ENCODE measurements at regions not wholly inside any gene's neighbourhood (a gene's known extent, or its start where the extent isn't known, plus 50 kb on each side); places are given as distances from the start of the nearest gene placed in this dataset.
A peak's percentile ranks its signal among the peaks of the same experiment; 100 is the strongest.

DNA sequence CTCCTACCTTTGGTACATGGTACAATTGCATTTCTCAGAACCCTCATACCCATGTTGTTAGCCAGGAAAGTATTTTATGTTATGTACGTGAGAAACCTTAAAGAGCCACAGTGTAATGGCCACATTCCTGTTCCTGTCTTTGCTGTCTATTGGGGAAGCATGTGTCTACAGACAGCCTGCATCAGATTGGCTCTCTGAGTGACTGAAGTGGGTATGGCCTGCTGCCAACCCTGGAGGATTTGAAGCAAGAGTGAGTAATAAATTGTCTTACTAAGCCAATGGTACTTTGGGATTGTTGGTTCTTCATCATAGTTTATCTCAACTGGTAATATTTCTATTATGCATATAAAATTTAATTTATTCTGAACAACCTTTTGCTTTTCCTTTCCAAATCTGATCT, 574.1 kb downstream of the LMO7 start:
- DNase-seq (ENCODE audit: low read depth), result peak; percentile 26

GRCh38 chr13:76198568-76199163, 562.5 kb downstream of the LMO7 start:
- DNase-seq (ENCODE audit: low read depth), result no peak

DNA sequence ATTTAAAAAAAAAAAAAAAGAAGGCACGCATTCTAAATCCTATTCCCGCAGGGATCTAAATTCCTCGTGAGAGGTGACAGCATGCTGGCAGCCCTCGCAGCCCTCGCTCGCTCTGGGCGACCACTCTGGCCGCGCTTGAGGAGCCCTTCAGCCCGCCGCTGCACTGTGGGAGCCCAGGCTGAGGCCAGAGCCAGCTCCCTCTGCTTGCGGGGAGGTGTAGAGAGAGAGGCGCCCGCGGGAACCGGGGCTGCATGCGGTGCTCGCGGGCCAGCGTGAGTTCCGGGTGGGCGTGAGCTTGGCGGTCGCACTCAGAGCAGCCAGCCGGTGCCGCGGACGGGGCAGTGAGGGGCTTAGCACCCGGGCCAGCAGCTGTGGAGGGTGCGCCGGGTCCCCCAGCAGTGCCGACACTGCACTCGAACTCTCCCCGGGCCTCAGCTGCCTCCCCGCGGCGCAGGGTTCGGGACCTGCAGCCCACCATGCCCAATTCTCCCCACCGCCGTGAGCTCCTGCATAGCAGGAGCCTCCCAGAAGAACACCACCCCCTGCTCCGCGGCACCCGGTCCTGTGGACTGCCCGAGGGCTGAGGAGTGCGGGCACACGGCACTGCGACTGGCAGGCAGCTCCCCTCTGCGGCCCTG, 553.9 kb downstream of the LMO7 start:
- no peak for DNase-seq (ENCODE audit: low read depth)

- DNase-seq (ENCODE audit: low read depth), result no peak
Observed at GRCh38 chr13:76175961-76176725, 540.0 kb downstream of the LMO7 start.

GRCh38 chr13:76168661-76169060, 532.5 kb downstream of the LMO7 start:
- no peak for DNase-seq (ENCODE audit: low read depth)

- DNase-seq (ENCODE audit: low read depth), result no peak
Observed at GRCh38 chr13:76164290-76164689, 528.2 kb downstream of the LMO7 start.

DNA sequence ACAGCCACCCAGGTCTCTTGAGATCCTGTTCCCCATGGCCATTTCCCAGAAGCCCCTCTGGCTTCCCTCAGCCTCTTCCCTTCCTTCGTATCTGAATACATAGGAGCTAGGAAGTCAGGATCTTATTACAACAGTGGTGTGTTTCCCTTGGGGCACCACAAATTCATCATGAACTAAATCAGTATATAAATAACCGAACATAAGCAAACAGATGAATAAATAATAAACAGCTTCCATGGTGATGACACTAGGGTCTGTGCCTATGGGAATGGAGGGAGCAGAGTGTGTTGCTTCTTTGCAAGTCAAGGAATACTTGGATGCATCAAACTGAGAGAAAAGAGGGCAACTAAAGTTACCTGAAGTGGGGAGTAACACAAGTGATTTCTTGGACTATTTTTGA, 527.6 kb downstream of the LMO7 start:
- no peak for DNase-seq (ENCODE audit: low read depth)

- DNase-seq (ENCODE audit: low read depth), result no peak
Observed at GRCh38 chr13:76160961-76161925, 525.1 kb downstream of the LMO7 start.

DNA sequence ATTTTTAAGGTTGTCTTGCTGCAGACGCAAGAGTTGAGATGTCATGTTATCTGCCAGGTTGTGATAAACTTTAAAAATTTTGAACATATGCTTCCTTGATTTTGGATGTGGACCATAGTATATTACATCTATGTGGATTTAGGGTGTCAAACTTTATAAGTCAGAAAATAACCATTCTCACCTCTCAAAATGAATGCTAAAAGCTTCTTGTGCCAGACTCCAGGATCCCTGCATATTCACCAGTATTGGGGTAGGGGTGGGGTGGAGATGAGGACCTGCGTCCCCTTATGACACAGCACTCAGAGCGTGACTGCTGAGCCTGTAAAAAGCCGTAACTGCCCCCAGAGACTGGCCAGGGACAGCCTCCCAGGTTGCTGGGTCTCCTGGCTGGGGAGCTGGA, 524.4 kb downstream of the LMO7 start:
- no peak for DNase-seq (ENCODE audit: low read depth)

GRCh38 chr13:76157926-76158325, 521.8 kb downstream of the LMO7 start:
- no peak for DNase-seq (ENCODE audit: low read depth)

DNA sequence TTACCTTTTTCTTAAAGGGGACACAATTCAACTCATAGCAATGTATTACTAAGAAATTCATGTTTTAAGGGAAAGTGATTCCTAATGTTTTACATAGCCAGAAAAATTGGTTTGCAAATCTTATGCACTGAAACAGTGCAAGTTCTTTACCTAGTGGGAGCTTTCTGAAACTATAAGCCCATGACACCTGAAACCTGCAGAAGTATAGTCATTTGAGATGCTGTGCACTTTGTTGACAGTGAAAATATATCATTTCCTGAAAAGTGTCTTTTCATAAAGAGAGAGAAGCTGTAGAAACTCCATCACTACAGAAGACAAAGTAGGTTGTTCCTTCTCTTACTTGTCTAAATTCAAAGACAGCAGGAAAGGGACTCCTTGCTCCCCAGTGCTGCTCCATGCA, 517.1 kb downstream of the LMO7 start:
- DNase-seq (ENCODE audit: low read depth), result no peak

DNA sequence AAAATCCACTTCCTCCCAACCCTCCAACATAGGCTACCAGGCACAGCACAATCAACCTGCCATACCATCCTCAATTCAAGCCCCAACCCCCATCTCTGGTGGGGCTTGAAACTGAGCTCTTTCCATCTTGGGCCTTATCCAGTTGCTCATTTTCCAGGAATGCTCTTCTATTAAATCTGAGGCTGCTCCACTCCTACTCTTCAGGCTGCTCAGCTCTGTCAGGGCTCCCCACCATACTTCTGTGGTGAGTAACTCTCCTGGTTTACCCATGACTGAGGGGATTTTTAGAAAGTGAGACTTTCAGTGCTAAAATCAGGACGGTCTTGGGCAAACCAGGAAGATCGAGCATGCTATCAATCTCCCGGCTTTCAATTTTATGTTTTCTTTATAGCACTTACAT, 512.8 kb downstream of the LMO7 start:
- peak; percentile 54 for DNase-seq (ENCODE audit: low read depth)

DNA sequence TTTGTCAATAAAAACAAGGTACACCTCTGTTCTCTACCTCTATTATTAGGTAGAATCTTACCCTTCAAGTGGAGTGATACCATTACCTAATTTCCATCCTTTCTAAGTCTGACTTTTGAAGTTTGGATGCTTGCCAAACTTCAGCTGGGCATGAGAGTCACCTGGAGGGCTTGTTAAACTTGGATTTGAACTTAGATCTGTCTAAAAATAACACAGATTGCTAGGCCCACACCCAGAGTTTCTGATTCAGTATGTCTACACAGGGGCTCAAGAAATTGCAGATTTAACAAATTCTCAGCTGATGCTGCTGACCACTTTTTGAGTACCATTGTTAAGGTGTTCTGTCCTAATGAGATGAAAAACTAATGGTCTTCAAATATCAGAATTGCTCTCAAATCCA, 512.2 kb downstream of the LMO7 start:
- DNase-seq (ENCODE audit: low read depth), result no peak

DNA sequence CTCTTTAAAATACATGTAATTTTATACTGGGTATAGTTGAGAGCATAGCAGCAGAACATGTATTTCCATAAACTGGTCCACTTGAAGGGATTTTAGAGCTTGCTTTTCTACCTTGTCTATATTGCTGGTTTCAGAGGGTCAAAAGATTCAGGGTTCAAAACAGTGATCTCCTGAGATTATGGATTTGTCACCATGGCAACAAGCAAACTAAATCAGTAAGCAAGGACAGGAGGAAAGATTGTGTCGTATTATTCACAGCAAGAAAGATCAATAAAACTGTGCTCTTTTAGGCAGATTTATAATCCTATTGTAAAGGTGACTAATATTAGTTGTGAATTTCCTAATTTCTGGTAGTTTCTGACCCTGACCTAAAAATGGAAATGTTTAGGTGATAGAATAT, 496.4 kb downstream of the LMO7 start:
- DNase-seq (ENCODE audit: low read depth), result no peak

DNA sequence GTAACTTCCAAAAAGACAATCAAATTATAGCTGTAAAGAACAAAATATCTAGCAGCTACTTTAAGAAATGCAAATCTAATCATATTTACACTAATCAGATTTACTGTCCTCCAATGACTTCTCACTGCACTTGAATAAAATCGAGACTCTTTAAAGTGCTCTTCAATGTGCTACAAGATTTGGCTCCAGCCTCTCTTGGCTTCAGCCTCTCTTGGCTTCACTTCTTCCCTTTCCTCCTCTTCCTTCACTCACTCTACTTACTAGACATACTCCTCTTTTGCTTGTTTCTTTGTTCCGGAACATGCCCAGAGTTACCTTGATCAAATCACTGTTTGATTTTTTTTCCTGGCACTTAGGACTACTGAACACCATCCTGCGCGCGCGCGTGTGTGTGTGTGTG, 495.4 kb downstream of the LMO7 start:
- no peak for DNase-seq (ENCODE audit: low read depth)

DNA sequence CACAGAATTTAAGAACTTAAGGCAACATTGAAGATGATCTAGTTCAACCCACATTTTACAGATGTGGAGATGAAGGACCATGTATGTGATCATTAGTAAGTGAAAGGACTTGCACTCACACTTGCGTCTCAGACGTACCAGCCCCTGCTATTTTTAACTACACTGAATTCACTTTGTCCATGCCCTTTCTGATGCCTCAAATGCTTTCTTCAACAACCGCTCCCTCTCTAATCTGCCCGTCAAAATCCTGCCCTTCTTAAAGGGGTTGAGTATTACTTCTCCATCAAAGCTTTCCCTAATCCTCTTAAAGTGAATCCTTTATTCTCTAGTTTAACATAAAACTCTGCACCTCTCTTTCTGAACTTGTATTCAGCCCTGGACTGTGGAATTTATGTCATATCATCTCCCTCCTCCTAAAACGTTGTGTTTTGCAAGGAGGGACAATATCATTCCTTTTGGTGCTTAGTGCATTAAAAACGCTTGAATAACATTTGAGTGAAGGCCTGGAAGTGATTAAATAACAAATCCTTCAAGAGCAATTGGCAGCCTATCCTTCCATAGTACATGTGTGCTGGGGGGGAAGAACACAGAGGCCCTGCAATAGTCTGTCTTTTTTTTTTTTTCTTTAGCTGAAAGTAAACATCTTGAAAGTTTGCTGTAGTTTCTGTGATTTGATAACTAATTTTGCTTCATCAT, 493.3 kb downstream of the LMO7 start:
- DNase-seq (ENCODE audit: low read depth), result no peak

DNA sequence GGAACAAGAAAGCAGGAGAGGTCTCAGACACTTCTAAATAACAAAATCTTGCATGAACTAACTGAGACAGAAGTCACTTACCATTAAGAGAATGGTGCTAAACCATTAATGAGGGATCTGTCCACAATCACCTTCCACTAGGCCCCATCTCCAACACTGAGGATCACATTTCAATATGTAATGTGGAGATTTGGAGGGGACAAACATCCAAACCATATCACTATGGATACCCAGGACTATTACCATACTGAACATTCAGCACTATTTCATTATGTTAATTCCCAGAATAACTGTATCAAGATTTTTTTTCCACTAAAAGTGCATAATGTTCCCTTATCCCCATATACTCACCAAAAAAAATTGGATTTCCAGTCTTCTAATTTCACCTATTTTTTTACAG, 491.8 kb downstream of the LMO7 start:
- DNase-seq (ENCODE audit: low read depth), result no peak

GRCh38 chr13:76123548-76123947, 487.4 kb downstream of the LMO7 start:
- no peak for DNase-seq (ENCODE audit: low read depth)

DNA sequence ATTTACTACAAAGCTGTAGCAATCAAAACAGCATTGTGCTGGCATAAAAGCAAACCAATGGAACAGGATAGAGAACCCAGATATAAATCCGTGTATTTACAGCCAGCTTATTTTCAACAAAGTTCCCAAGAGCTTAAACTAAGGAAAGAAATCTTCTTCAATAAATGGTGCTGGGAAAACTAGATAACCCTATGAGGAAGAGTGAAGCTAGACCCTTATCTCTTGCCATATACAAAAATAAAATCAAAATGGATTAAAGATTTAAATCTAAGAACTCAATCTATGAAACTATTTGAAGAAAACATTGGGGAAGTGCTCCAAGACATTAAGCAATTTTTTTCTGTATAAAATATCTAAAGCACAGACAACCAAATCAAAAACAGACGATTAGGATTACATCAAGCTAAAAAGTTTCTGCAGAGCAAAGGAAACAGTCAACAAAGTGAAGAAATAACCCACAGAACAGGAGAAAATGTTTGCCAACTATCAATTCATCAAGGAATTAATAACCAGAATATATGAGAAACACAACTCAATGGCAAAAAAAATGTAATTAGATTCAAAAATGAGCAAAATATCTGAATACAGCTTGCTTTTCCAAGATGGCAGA, 480.7 kb downstream of the LMO7 start:
- no peak for DNase-seq (ENCODE audit: low read depth)

- no peak for DNase-seq (ENCODE audit: low read depth)
Observed at GRCh38 chr13:76106763-76107162, 470.6 kb downstream of the LMO7 start.

GRCh38 chr13:76094645-76095044, 458.5 kb downstream of the LMO7 start:
- no peak for DNase-seq (ENCODE audit: low read depth)
